ENCODE measurements at regions not wholly inside any gene's neighbourhood (a gene's known extent, or its start where the extent isn't known, plus 50 kb on each side); places are given as distances from the start of the nearest gene placed in this dataset.

DNA sequence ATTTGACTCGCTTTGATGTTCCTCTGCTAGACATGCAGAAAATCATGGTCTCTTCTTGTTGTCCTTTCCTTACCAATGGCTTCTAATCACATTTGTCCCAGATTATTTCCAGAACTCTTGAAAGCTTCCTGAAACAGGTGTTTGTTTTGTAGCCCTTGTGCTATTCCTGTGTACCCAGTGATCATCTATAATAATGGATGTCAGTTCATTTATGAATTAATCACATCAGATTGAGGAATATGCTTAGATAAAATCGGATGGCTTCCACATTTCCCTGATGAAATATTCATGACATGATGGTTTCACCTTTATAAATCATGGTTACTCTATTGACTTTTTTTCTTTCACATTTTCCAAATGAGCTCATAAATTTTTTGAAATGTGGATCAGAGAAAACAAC lies 359.0 kb upstream of the DMAC1 start:
- no peak for TF ChIP-seq CTCF (IDR thresholded peaks at IDR 0.05)
- TF ChIP-seq POLR2A (IDR thresholded peaks at IDR 0.05): no peak
